Esophagus muscularis mucosa (tissue), 4 donors: ENCODE measurements at regions not wholly inside any gene's neighbourhood (a gene's known extent, or its start where the extent isn't known, plus 50 kb on each side); places are given as distances from the start of the nearest gene placed in this dataset.

Source experiments
- DNase-seq: peaks from one replicate; pipeline ENCODE4 v3.0.0-alpha.2; 2017; ENCODE audit errors: extremely low spot score
- H3K27ac ChIP-seq, 4 donors: fragments of 200-600 bp; sonication (generic); replicated peaks in 1 of 4; 1 replicate in 3 of 4; 2 replicates in 1 of 4; pipeline ENCODE4 v1.5.1; 2016 to 2019; ENCODE audit warnings: mild to moderate bottlenecking in 1 of 4
- H3K27me3 ChIP-seq, 4 donors: fragments of 200-600 bp; sonication (generic); one replicate each; pipeline versions ENCODE4 v1.5.1 to v1.6.0; 2016 to 2019
- H3K36me3 ChIP-seq, 4 donors: fragments of 200-600 bp; sonication (generic); one replicate each; pipeline ENCODE4 v1.5.1; 2016 to 2019
- H3K4me1 ChIP-seq, 4 donors: fragments of 200-600 bp; sonication (generic); one replicate each; pipeline ENCODE4 v1.5.1; 2016 to 2019
- H3K4me3 ChIP-seq, 4 donors: fragments of 200-600 bp; sonication (generic); 1 replicate in 2 of 4; 2 replicates in 2 of 4; pipeline ENCODE4 v1.5.1; 2016 to 2019; ENCODE audit warnings: mild to moderate bottlenecking in 4 of 4, moderate library complexity in 1 of 4
- H3K9me3 ChIP-seq, 4 donors: fragments of 200-600 bp; sonication (generic); 1 replicate in 3 of 4; 2 replicates in 1 of 4; pipeline ENCODE4 v1.5.1; 2016 to 2019
- CTCF ChIP-seq, 3 experiments: fragments of 200-600 bp in 2 of 3; fragments of 450-650 bp in 1 of 3; sonication (generic) in 2 of 3; IDR thresholded peaks; one replicate each; pipeline ENCODE4 v1.5.1; 2017 to 2019; ENCODE audit warnings: antibody characterized with exemption in 3 of 3, mild to moderate bottlenecking in 2 of 3, moderate library complexity in 1 of 3
- EP300 ChIP-seq: sonication (generic); formaldehyde crosslinking; IDR thresholded peaks from one replicate; pipeline ENCODE4 v1.6.1; 2017; ENCODE audit warnings: antibody characterized with exemption
- POLR2A ChIP-seq: fragments of 450-650 bp; IDR thresholded peaks from one replicate; pipeline ENCODE4 v1.6.1; 2017; ENCODE audit warnings: antibody characterized with exemption, moderate library complexity, mild to moderate bottlenecking, low read depth
- POLR2AphosphoS5 ChIP-seq, 2 donors: sonication (generic); formaldehyde crosslinking; IDR thresholded peaks; one replicate each; pipeline ENCODE4 v1.6.1; 2017; ENCODE audit warnings: antibody characterized with exemption in 2 of 2
- WGBS: methylation state at CpG from one replicate; pipeline ENCODE4 v1.1.5; 2018; 5-methylcytosine and 5-hydroxymethylcytosine counted together
- intact Hi-C: fragments of 100-400 bp; cut with DNase I; formaldehyde crosslinking; loops from one replicate; pipeline ENCODE4 v1.15.1; 2023

- H3K36me3 ChIP-seq, result no peaks in the 10 kb centered on the region
- peaks cover 0 to 22% (median 2%) of the 10 kb centered on the region in 4 donors for H3K27me3 ChIP-seq
- WGBS, result 46% methylated on average over 6 of the region's 6 CpGs
- H3K27ac ChIP-seq, result no peak overlapping the region
- no peak overlapping the region for H3K4me3 ChIP-seq
- intact Hi-C loops, result no loop called here
- DNase-seq, result no peak
- H3K4me1 ChIP-seq, result no peaks in the 10 kb centered on the region
- TF ChIP-seq POLR2A, result no peak
- no peak for TF ChIP-seq CTCF (IDR thresholded peaks at IDR 0.05)
- TF ChIP-seq POLR2AphosphoS5 (IDR thresholded peaks at IDR 0.05), result no peak
- TF ChIP-seq EP300, result no peak
- no peaks in the 10 kb centered on the region for H3K9me3 ChIP-seq
Observed at GRCh38 chr12:115230606-115231005, 546.6 kb upstream of the TBX3 start.

GRCh38 chr12:115229517-115229916, 545.5 kb upstream of the TBX3 start:
- no peaks in the 10 kb centered on the region for H3K4me1 ChIP-seq
- no peak overlapping the region for H3K27ac ChIP-seq
- no peak for DNase-seq
- intact Hi-C loops, result no loop called here
- WGBS, result 95% methylated on average over 4 of the region's 4 CpGs
- H3K36me3 ChIP-seq, result no peaks in the 10 kb centered on the region
- H3K27me3 ChIP-seq, result peaks cover 0 to 22% (median 2%) of the 10 kb centered on the region in 4 donors
- no peak overlapping the region for H3K4me3 ChIP-seq
- TF ChIP-seq CTCF (IDR thresholded peaks at IDR 0.05) (no peak), POLR2A (no peak), EP300 (no peak), POLR2AphosphoS5 (IDR thresholded peaks at IDR 0.05) (no peak)
- no peaks in the 10 kb centered on the region for H3K9me3 ChIP-seq

- Histone ChIP-seq H3K27ac (no peak overlapping the region), H3K27me3 (peaks cover 0 to 21% (median 2%) of the 10 kb centered on the region in 4 donors), H3K36me3 (no peaks in the 10 kb centered on the region), H3K9me3 (no peaks in the 10 kb centered on the region), H3K4me3 (no peak overlapping the region), H3K4me1 (no peaks in the 10 kb centered on the region)
- WGBS, result 99% methylated on average over 4 of the region's 4 CpGs
- no peak for DNase-seq
- intact Hi-C loops, result no loop called here
- no peak for TF ChIP-seq POLR2A
- no peak for TF ChIP-seq EP300
- TF ChIP-seq POLR2AphosphoS5 (IDR thresholded peaks at IDR 0.05), result no peak
- no peak for TF ChIP-seq CTCF (IDR thresholded peaks at IDR 0.05)
Observed at GRCh38 chr12:115228434-115228833, 544.5 kb upstream of the TBX3 start.

- Histone ChIP-seq H3K4me3 (no peak overlapping the region), H3K36me3 (no peaks in the 10 kb centered on the region), H3K27me3 (peaks cover 0 to 11% (median 2%) of the 10 kb centered on the region in 4 donors), H3K27ac (no peak overlapping the region), H3K9me3 (no peaks in the 10 kb centered on the region), H3K4me1 (no peaks in the 10 kb centered on the region)
- DNase-seq, result no peak
- 76% methylated on average over 4 of the region's 4 CpGs for WGBS
- intact Hi-C loops, result no loop called here
- no peak for TF ChIP-seq POLR2A
- TF ChIP-seq POLR2AphosphoS5 (IDR thresholded peaks at IDR 0.05), result no peak
- TF ChIP-seq CTCF (IDR thresholded peaks at IDR 0.05), result no peak
- TF ChIP-seq EP300, result no peak
Observed at GRCh38 chr12:115227137-115227615, 543.2 kb upstream of the TBX3 start.

- WGBS, result 60% methylated on average over 4 of the region's 4 CpGs
- no peak for DNase-seq
- Histone ChIP-seq H3K4me3 (no peak overlapping the region), H3K4me1 (no peaks in the 10 kb centered on the region), H3K9me3 (no peaks in the 10 kb centered on the region), H3K36me3 (no peaks in the 10 kb centered on the region), H3K27ac (no peak overlapping the region), H3K27me3 (peaks cover 0 to 1% (median under 1%) of the 10 kb centered on the region in 4 donors)
- intact Hi-C loops, result no loop called here
- TF ChIP-seq POLR2A (no peak), POLR2AphosphoS5 (IDR thresholded peaks at IDR 0.05) (no peak), EP300 (no peak), CTCF (IDR thresholded peaks at IDR 0.05) (no peak)
Observed at GRCh38 chr12:115225845-115226244, 541.9 kb upstream of the TBX3 start.
